Neural progenitor cell (in vitro differentiated cells): ENCODE measurements at regions not wholly inside any gene's neighbourhood (a gene's known extent, or its start where the extent isn't known, plus 50 kb on each side); places are given as distances from the start of the nearest gene placed in this dataset.
A peak's percentile ranks its signal among the peaks of the same experiment; 100 is the strongest.
"Not testable (repeated sequence)": the region's sequence is repeated elsewhere in the genome, so short reads cannot be mapped to it uniquely, and the experiment has no call there.

Experiments used
- CTCF ChIP-seq: fragments of 200-600 bp; sonication (generic); IDR thresholded peaks from 2 replicates; pipeline ENCODE4 v1.5.1; 2017; ENCODE audit warnings: antibody characterized with exemption, mild to moderate bottlenecking
- EZH2 ChIP-seq: fragments of 200-600 bp; sonication (generic); IDR thresholded peaks from 2 replicates; pipeline ENCODE4 v1.6.1; 2017; ENCODE audit warnings: antibody characterized with exemption, mild to moderate bottlenecking, moderate library complexity
- EZH2phosphoT487 ChIP-seq: fragments of 200-600 bp; sonication (generic); IDR thresholded peaks from 2 replicates; pipeline ENCODE4 v1.6.1; 2017; ENCODE audit warnings: antibody characterized with exemption

- peak; percentile 36 for TF ChIP-seq CTCF
- not testable (repeated sequence) for TF ChIP-seq EZH2, EZH2phosphoT487
Measured at GRCh38 chr20:29519610-29520241, 1737.7 kb upstream of the DEFB115 start.
